Ishikawa (cell line): ENCODE measurements at regions not wholly inside any gene's neighbourhood (a gene's known extent, or its start where the extent isn't known, plus 50 kb on each side); places are given as distances from the start of the nearest gene placed in this dataset.

Experiments used
- CEBPB ChIP-seq: IDR thresholded peaks from 2 replicates; pipeline ENCODE4 v1.6.1; 2012
- EP300 ChIP-seq: IDR thresholded peaks from 2 replicates; pipeline ENCODE4 v1.6.1; 2012; ENCODE audit warnings: borderline replicate concordance
- FOXM1 ChIP-seq: IDR thresholded peaks from 2 replicates; pipeline ENCODE4 v1.6.1; 2012; ENCODE audit warnings: low read depth, borderline replicate concordance
- RAD21 ChIP-seq: IDR thresholded peaks from 2 replicates; pipeline ENCODE4 v1.6.1; 2012; ENCODE audit warnings: low read depth
- REST ChIP-seq: IDR thresholded peaks from 2 replicates; pipeline ENCODE4 v1.6.1; 2012; ENCODE audit warnings: low read depth, mild to moderate bottlenecking
- TCF12 ChIP-seq: IDR thresholded peaks from 2 replicates; pipeline ENCODE4 v1.6.1; 2012; ENCODE audit warnings: low read depth
- YY1 ChIP-seq: IDR thresholded peaks from 2 replicates; pipeline ENCODE4 v1.6.1; 2012; ENCODE audit warnings: low read depth
- TF ChIP-seq, protein P1 (sequence below): IDR thresholded peaks from 2 replicates; pipeline ENCODE4 v1.6.1; 2012
- TF ChIP-seq, protein P2 (sequence below): IDR thresholded peaks from 2 replicates; pipeline ENCODE4 v1.6.1; 2012

DNA sequence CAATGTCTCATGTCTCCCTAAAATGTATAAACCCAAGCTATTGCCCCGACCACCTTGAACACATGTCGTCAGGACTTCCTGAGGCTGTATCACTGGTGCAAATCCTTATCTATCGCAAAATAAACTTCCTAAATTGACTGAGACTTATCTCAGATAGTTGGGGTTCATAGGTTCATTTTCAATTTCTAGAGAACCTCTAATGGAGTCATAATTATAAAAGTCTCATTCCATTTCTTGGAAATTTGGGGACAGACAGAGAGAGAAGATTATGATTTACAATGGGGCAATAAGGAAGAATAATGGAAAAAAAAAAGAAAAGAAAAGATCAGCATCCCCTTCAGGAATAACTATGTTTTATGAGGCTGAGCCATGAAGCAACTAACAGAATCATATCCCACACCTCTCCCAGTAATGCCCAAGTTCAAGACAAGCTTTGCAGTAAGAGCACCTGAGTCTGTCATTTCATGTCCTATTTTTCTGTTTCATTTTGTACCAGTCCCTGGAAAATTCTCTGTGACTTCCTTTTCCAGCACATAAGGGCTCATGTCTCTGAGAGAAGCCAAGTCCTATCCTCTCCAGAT is 70.0 kb upstream of the ETS2 start:
- TF ChIP-seq EP300: no peak
- TF ChIP-seq, protein P1, sequence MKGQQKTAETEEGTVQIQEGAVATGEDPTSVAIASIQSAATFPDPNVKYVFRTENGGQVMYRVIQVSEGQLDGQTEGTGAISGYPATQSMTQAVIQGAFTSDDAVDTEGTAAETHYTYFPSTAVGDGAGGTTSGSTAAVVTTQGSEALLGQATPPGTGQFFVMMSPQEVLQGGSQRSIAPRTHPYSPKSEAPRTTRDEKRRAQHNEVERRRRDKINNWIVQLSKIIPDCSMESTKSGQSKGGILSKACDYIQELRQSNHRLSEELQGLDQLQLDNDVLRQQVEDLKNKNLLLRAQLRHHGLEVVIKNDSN: no peak
- TF ChIP-seq, protein P2, sequence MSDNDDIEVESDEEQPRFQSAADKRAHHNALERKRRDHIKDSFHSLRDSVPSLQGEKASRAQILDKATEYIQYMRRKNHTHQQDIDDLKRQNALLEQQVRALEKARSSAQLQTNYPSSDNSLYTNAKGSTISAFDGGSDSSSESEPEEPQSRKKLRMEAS: no peak
- no peak for TF ChIP-seq REST
- no peak for TF ChIP-seq RAD21
- no peak for TF ChIP-seq FOXM1
- TF ChIP-seq TCF12: no peak
- TF ChIP-seq YY1: no peak
- TF ChIP-seq CEBPB: no peak
